Spleen (tissue), 7 donors: ENCODE measurements at regions not wholly inside any gene's neighbourhood (a gene's known extent, or its start where the extent isn't known, plus 50 kb on each side); places are given as distances from the start of the nearest gene placed in this dataset.

Experiments used
- POLR2A ChIP-seq, 3 donors: fragments of 450-650 bp; IDR thresholded peaks; one replicate each; pipeline ENCODE4 v1.5.1; 2017; ENCODE audit warnings: antibody characterized with exemption in 3 of 3, mild to moderate bottlenecking in 1 of 3
- POLR2AphosphoS5 ChIP-seq, 3 donors: sonication (generic); formaldehyde crosslinking; IDR thresholded peaks; one replicate each; pipeline ENCODE4 v1.5.1; 2017; ENCODE audit warnings: antibody characterized with exemption in 3 of 3
- TF ChIP-seq, protein P1 (sequence below), 11 experiments: fragments of 200-600 bp in 7 of 11; fragments of 450-650 bp in 4 of 11; sonication (generic) in 4 of 11; IDR thresholded peaks in 8 of 11; conservative IDR thresholded peaks in 3 of 11; 1 replicate in 7 of 11; 2 replicates in 4 of 11; pipeline versions ENCODE4 v1.4.0 to v1.8.0; 2016 to 2021; ENCODE audit warnings: antibody characterized with exemption in 11 of 11, inconsistent platforms in 4 of 11, mild to moderate bottlenecking in 1 of 11
- donor health status: DM: no; HTN: no; CAD: no; lungs with moderate emphysema.
- donor health status: DM: no; HTN: no; CAD: no.
- donor health status: DM: no; HTN: no; CAD: no.

GRCh38 chr7:94740509-94740908 is 84.6 kb upstream of the SGCE start:
- TF ChIP-seq, protein P1, sequence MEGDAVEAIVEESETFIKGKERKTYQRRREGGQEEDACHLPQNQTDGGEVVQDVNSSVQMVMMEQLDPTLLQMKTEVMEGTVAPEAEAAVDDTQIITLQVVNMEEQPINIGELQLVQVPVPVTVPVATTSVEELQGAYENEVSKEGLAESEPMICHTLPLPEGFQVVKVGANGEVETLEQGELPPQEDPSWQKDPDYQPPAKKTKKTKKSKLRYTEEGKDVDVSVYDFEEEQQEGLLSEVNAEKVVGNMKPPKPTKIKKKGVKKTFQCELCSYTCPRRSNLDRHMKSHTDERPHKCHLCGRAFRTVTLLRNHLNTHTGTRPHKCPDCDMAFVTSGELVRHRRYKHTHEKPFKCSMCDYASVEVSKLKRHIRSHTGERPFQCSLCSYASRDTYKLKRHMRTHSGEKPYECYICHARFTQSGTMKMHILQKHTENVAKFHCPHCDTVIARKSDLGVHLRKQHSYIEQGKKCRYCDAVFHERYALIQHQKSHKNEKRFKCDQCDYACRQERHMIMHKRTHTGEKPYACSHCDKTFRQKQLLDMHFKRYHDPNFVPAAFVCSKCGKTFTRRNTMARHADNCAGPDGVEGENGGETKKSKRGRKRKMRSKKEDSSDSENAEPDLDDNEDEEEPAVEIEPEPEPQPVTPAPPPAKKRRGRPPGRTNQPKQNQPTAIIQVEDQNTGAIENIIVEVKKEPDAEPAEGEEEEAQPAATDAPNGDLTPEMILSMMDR (IDR thresholded peaks at IDR 0.05 in 8 of 11, conservative IDR thresholded peaks at IDR 0.05 in 3 of 11), result no peak
- TF ChIP-seq POLR2AphosphoS5 (IDR thresholded peaks at IDR 0.05) (no peak), POLR2A (IDR thresholded peaks at IDR 0.05) (no peak)
